A673 (cell line): ENCODE measurements at regions not wholly inside any gene's neighbourhood (a gene's known extent, or its start where the extent isn't known, plus 50 kb on each side); places are given as distances from the start of the nearest gene placed in this dataset.

Experiments
- BruUV-seq: library from RNA; stranded (reverse); fragments of 400-500 nt; replicated peaks from 2 replicates; lab custom pipeline; 2021; lab: Mats Ljungman, UMichigan
- CTCF ChIA-PET: fragments of 300-600 bp; sonication (Branson Sonifier 250); formaldehyde crosslinking; loops from one replicate; lab custom pipeline; 2022; ENCODE audit warnings: antibody characterized with exemption; lab: Charles Lee
- POLR2A ChIA-PET: fragments of 300-600 bp; sonication (Branson Sonifier 250); formaldehyde crosslinking; loops from one replicate; lab custom pipeline; 2022; ENCODE audit warnings: antibody characterized with exemption; ENCODE audit not compliant: low non-redundant PET; lab: Charles Lee
- DNase-seq: peaks from one replicate; pipeline ENCODE4 v3.0.0-alpha.2; 2015; ENCODE audit warnings: low spot score
- H3K27ac ChIP-seq: fragments of 200-600 bp; sonication (generic); 2 replicates; pipeline ENCODE4 v1.5.1; 2016; ENCODE audit warnings: mixed run types, low read depth, mild to moderate bottlenecking, mixed read lengths, antibody characterized with exemption, low read length; ENCODE audit not compliant: poor library complexity, severe bottlenecking
- H3K27me3 ChIP-seq: fragments of 200-600 bp; sonication (generic); replicated peaks from 2 replicates; pipeline ENCODE4 v1.6.1; 2017; ENCODE audit warnings: mixed run types, low read depth, mild to moderate bottlenecking, mixed read lengths, antibody characterized with exemption, low read length; ENCODE audit not compliant: insufficient read depth, poor library complexity
- H3K36me3 ChIP-seq: fragments of 200-600 bp; sonication (generic); 2 replicates; pipeline ENCODE4 v1.6.1; 2016; ENCODE audit warnings: mixed run types, mild to moderate bottlenecking, mixed read lengths, antibody characterized with exemption, low read length; ENCODE audit not compliant: insufficient read depth, poor library complexity, severe bottlenecking
- H3K4me1 ChIP-seq: fragments of 200-600 bp; sonication (generic); 2 replicates; pipeline ENCODE4 v1.6.1; 2017; ENCODE audit warnings: mixed run types, mild to moderate bottlenecking, mixed read lengths, antibody characterized with exemption, low read length; ENCODE audit not compliant: insufficient read depth, poor library complexity, severe bottlenecking
- H3K4me3 ChIP-seq: fragments of 200-600 bp; sonication (generic); 2 replicates; pipeline ENCODE4 v1.5.1; 2016; ENCODE audit warnings: low read depth, mixed run types, mild to moderate bottlenecking, mixed read lengths, low read length; ENCODE audit not compliant: poor library complexity, severe bottlenecking
- H3K9me3 ChIP-seq: fragments of 200-600 bp; sonication (generic); 2 replicates; pipeline ENCODE4 v1.6.1; 2016; ENCODE audit warnings: mixed run types, low read depth, mild to moderate bottlenecking, mixed read lengths, antibody characterized with exemption, low read length; ENCODE audit not compliant: poor library complexity, severe bottlenecking
- CTCF ChIP-seq: fragments of 300-800, 200-600 bp; sonication (generic); conservative IDR thresholded peaks from 2 replicates; pipeline ENCODE4 v1.5.1; 2017; ENCODE audit warnings: low read depth, mild to moderate bottlenecking, antibody characterized with exemption, low read length, moderate library complexity, mixed read lengths
- EZH2 ChIP-seq: fragments of 200-600 bp; sonication (generic); IDR thresholded peaks from 2 replicates; pipeline ENCODE4 v1.6.1; 2017; ENCODE audit warnings: borderline replicate concordance, low read depth, mild to moderate bottlenecking, mixed read lengths, antibody characterized with exemption, low read length; ENCODE audit not compliant: poor library complexity, severe bottlenecking
- intact Hi-C: fragments of 100-400 bp; cut with micrococcal nuclease; formaldehyde crosslinking; loops from one replicate; pipeline ENCODE4 v1.10.0; 2022; ENCODE audit not compliant: unreplicated experiment

- no TSS peak for BruUV-seq
- POLR2A ChIA-PET, result no interaction called here
Measured at GRCh38 chr1:187054862-187055757, 226.4 kb downstream of the PLA2G4A start.

GRCh38 chr1:187063271-187063670 is 234.5 kb downstream of the PLA2G4A start:
- BruUV-seq, result no TSS peak
- CTCF ChIA-PET, result no interaction called here
- no peak for TF ChIP-seq EZH2
- TF ChIP-seq CTCF, result no peak

More at GRCh38 chr1:187054862-187055757, 226.4 kb downstream of the PLA2G4A start:
- Histone ChIP-seq H3K4me1 (no peaks in the 10 kb centered on the region), H3K36me3 (no peaks in the 10 kb centered on the region), H3K27me3 (no peaks in the 10 kb centered on the region), H3K9me3 (no peaks in the 10 kb centered on the region), H3K4me3 (no peak overlapping the region), H3K27ac (no peak overlapping the region)
- CTCF ChIA-PET, result no interaction called here
- intact Hi-C loops, result loop anchor here (5.0 to 10.0 kb wide), 3 partner anchors 202 to 1880 kb away; no protein-coding TSS in a partner anchor
- no peak for DNase-seq
- TF ChIP-seq EZH2 (no peak), CTCF (no peak)

DNA sequence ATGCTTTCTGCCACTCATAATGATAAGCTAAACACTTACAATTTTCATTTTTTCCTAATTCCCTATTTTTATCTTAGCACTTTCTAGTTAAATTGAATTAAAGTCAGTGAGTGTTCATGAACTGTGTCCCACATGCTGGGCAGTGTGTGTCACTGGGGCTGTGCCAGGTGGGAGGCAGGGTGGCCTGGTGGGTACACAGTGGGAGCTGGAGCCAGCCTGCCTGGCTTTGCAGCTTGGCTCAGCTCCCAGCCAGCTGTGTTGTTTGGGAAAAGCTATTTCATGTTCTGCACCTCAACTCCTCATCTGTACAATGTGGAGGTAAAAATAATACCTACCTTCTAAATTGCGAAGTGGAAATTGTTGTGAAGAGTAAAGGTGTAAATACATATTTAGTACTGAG is 238.4 kb downstream of the PLA2G4A start:
- Histone ChIP-seq H3K36me3 (no peaks in the 10 kb centered on the region), H3K9me3 (no peaks in the 10 kb centered on the region), H3K27ac (no peak overlapping the region), H3K27me3 (no peaks in the 10 kb centered on the region), H3K4me1 (peaks cover 28% of the 10 kb centered on the region), H3K4me3 (no peak overlapping the region)
- no TSS peak for BruUV-seq
- POLR2A ChIA-PET, result interaction anchor here (0.6 kb wide), 1 partner anchor 16 kb away, joined by 4 read pairs; no protein-coding TSS in a partner anchor
- intact Hi-C loops, result no loop called here
- no peak for TF ChIP-seq EZH2
- TF ChIP-seq CTCF, result no peak
- CTCF ChIA-PET, result no interaction called here
- peak; percentile 78 for DNase-seq

More at GRCh38 chr1:187063271-187063670, 234.5 kb downstream of the PLA2G4A start:
- DNase-seq, result no peak
- Histone ChIP-seq H3K4me1 (peaks cover 17% of the 10 kb centered on the region), H3K9me3 (no peaks in the 10 kb centered on the region), H3K36me3 (no peaks in the 10 kb centered on the region), H3K27ac (no peak overlapping the region), H3K27me3 (no peaks in the 10 kb centered on the region), H3K4me3 (no peak overlapping the region)
- POLR2A ChIA-PET, result no interaction called here
- intact Hi-C loops, result no loop called here
